WTC11 (cell line): ENCODE measurements at regions not wholly inside any gene's neighbourhood (a gene's known extent, or its start where the extent isn't known, plus 50 kb on each side); places are given as distances from the start of the nearest gene placed in this dataset.

Experiments
- ATAC-seq: fragments of 200-7000 bp; cut with Tn5 transposase; 2 replicates; pipeline ENCODE4 v1.10.0; 2021; ENCODE audit warnings: mild to moderate bottlenecking, moderate library complexity
- CTCF ChIA-PET: fragments of 300-600 bp; sonication (Branson Sonifier 250); formaldehyde crosslinking; loops from one replicate; lab custom pipeline; 2021; ENCODE audit warnings: antibody characterized with exemption; lab: Charles Lee
- POLR2A ChIA-PET: fragments of 350-600 bp; sonication (Branson Sonifier 250); formaldehyde crosslinking; loops from one replicate; lab custom pipeline; 2021; ENCODE audit warnings: antibody characterized with exemption; lab: Charles Lee
- DNase-seq: peaks from one replicate; pipeline ENCODE4 v3.0.0; 2021; ENCODE audit warnings: low spot score
- H3K27ac Mint-ChIP-seq: 2 replicates; pipeline ENCODE4 v1.8.0; 2021; ENCODE audit warnings: mixed read lengths
- H3K27me3 Mint-ChIP-seq: 2 replicates; pipeline ENCODE4 v1.8.0; 2021; ENCODE audit warnings: low read depth, mild to moderate bottlenecking, moderate library complexity, mixed read lengths
- H3K36me3 Mint-ChIP-seq: 2 replicates; pipeline ENCODE4 v1.8.0; 2021; ENCODE audit warnings: mixed read lengths
- H3K4me1 Mint-ChIP-seq: 2 replicates; pipeline ENCODE4 v1.8.0; 2022; ENCODE audit warnings: mixed read lengths
- H3K4me3 Mint-ChIP-seq: 2 replicates; pipeline ENCODE4 v1.8.0; 2021; ENCODE audit warnings: mild to moderate bottlenecking, moderate library complexity, mixed read lengths
- H3K9me3 Mint-ChIP-seq: 2 replicates; pipeline ENCODE4 v1.8.0; 2021; ENCODE audit warnings: mixed read lengths
- CBFB ChIP-seq: sonication (generic); formaldehyde crosslinking; IDR thresholded peaks from 2 replicates; pipeline ENCODE4 v1.8.1; 2022; ENCODE audit warnings: mild to moderate bottlenecking, low read depth, missing genetic modification reagents
- CREB1 ChIP-seq: sonication (generic); formaldehyde crosslinking; IDR thresholded peaks from 2 replicates; pipeline ENCODE4 v1.8.0; 2023; ENCODE audit warnings: mild to moderate bottlenecking, missing genetic modification reagents
- ESRRA ChIP-seq: sonication (generic); formaldehyde crosslinking; IDR thresholded peaks from 2 replicates; pipeline ENCODE4 v1.8.1; 2022; ENCODE audit warnings: mild to moderate bottlenecking, missing genetic modification reagents, borderline replicate concordance
- HMGA2 ChIP-seq: fragments of 250-450 bp; sonication (Bioruptor Pico); IDR thresholded peaks from 2 replicates; pipeline ENCODE4 v1.4.0; 2021; ENCODE audit warnings: mild to moderate bottlenecking, moderate library complexity
- NFE2L1 ChIP-seq: sonication (generic); formaldehyde crosslinking; IDR thresholded peaks from 2 replicates; pipeline ENCODE4 v1.8.1; 2023; ENCODE audit warnings: missing genetic modification reagents
- SMAD4 ChIP-seq: sonication (generic); formaldehyde crosslinking; IDR thresholded peaks from 2 replicates; pipeline ENCODE4 v1.8.0; 2022; ENCODE audit warnings: mild to moderate bottlenecking, missing genetic modification reagents
- ZNF219 ChIP-seq: sonication (generic); formaldehyde crosslinking; IDR thresholded peaks from 2 replicates; pipeline ENCODE4 v1.8.0; 2023; ENCODE audit warnings: missing genetic modification reagents, mild to moderate bottlenecking, borderline replicate concordance
- TF ChIP-seq, protein P1 (sequence below): sonication (generic); formaldehyde crosslinking; IDR thresholded peaks from 2 replicates; pipeline ENCODE4 v1.8.0; 2023; ENCODE audit warnings: missing genetic modification reagents
- TF ChIP-seq, protein P2 (sequence below): sonication (generic); formaldehyde crosslinking; IDR thresholded peaks from 2 replicates; pipeline ENCODE4 v1.8.1; 2022; ENCODE audit warnings: missing genetic modification reagents, borderline replicate concordance
- TF ChIP-seq, protein P3 (sequence below): sonication (generic); formaldehyde crosslinking; IDR thresholded peaks from 2 replicates; pipeline ENCODE4 v1.8.0; 2022; ENCODE audit warnings: mild to moderate bottlenecking, missing genetic modification reagents
- TF ChIP-seq, protein P4 (sequence below): fragments of 250-450 bp; sonication (Bioruptor Pico); IDR thresholded peaks from 2 replicates; pipeline ENCODE4 v1.9.0; 2021; ENCODE audit warnings: mild to moderate bottlenecking
- TF ChIP-seq, protein P5 (sequence below): sonication (generic); formaldehyde crosslinking; IDR thresholded peaks from 2 replicates; pipeline ENCODE4 v1.8.0; 2022; ENCODE audit warnings: mild to moderate bottlenecking, missing genetic modification reagents
- TF ChIP-seq, protein P6 (sequence below): fragments of 250-450 bp; sonication (Bioruptor Pico); IDR thresholded peaks from 2 replicates; pipeline ENCODE4 v1.8.0; 2021; ENCODE audit warnings: mild to moderate bottlenecking
- TF ChIP-seq, protein P7 (sequence below): fragments of 250-450 bp; sonication (Bioruptor Pico); conservative IDR thresholded peaks from 2 replicates; pipeline ENCODE4 v1.9.0; 2021; ENCODE audit warnings: mild to moderate bottlenecking
- TF ChIP-seq, protein P8 (sequence below): sonication (generic); formaldehyde crosslinking; IDR thresholded peaks from 2 replicates; pipeline ENCODE4 v1.8.1; 2022; ENCODE audit warnings: mild to moderate bottlenecking, missing genetic modification reagents, moderate library complexity, borderline replicate concordance

DNA sequence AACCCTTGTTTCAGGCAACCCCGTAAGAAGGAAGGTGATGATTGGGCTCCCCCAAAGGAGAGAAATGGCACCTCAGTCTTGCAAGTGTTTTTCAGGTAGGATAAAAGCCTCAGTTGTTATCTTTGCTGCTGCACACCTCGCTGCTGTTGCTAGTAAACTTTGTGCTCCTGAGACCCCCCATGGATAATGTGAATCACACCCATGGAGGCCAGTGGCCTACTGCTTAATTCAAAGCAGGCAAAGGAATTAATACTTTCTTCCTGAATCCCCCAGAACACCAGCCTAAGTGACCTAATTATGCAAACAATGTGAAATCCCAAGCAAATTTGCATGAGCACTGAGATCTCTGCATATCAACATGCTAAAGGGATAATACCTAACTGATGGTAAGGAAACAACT, 337.5 kb downstream of the GRIA2 start:
- TF ChIP-seq ZNF219 (CRISPR knock-in tag) (no peak), CBFB (CRISPR knock-in tag) (no peak), ESRRA (CRISPR knock-in tag) (no peak), CREB1 (CRISPR knock-in tag) (no peak), NFE2L1 (CRISPR knock-in tag) (no peak), HMGA2 (CRISPR knock-in tag) (no peak), SMAD4 (no peak)
- TF ChIP-seq, protein P1, sequence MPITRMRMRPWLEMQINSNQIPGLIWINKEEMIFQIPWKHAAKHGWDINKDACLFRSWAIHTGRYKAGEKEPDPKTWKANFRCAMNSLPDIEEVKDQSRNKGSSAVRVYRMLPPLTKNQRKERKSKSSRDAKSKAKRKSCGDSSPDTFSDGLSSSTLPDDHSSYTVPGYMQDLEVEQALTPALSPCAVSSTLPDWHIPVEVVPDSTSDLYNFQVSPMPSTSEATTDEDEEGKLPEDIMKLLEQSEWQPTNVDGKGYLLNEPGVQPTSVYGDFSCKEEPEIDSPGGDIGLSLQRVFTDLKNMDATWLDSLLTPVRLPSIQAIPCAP (CRISPR knock-in tag), result no peak
- TF ChIP-seq, protein P2, sequence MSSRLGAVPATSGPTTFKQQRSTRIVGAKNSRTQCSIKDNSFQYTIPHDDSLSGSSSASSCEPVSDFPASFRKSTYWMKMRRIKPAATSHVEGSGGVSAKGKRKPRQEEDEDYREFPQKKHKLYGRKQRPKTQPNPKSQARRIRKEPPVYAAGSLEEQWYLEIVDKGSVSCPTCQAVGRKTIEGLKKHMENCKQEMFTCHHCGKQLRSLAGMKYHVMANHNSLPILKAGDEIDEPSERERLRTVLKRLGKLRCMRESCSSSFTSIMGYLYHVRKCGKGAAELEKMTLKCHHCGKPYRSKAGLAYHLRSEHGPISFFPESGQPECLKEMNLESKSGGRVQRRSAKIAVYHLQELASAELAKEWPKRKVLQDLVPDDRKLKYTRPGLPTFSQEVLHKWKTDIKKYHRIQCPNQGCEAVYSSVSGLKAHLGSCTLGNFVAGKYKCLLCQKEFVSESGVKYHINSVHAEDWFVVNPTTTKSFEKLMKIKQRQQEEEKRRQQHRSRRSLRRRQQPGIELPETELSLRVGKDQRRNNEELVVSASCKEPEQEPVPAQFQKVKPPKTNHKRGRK (CRISPR knock-in tag), result no peak
- TF ChIP-seq, protein P3, sequence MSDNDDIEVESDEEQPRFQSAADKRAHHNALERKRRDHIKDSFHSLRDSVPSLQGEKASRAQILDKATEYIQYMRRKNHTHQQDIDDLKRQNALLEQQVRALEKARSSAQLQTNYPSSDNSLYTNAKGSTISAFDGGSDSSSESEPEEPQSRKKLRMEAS (CRISPR knock-in tag), result no peak
- TF ChIP-seq, protein P4, sequence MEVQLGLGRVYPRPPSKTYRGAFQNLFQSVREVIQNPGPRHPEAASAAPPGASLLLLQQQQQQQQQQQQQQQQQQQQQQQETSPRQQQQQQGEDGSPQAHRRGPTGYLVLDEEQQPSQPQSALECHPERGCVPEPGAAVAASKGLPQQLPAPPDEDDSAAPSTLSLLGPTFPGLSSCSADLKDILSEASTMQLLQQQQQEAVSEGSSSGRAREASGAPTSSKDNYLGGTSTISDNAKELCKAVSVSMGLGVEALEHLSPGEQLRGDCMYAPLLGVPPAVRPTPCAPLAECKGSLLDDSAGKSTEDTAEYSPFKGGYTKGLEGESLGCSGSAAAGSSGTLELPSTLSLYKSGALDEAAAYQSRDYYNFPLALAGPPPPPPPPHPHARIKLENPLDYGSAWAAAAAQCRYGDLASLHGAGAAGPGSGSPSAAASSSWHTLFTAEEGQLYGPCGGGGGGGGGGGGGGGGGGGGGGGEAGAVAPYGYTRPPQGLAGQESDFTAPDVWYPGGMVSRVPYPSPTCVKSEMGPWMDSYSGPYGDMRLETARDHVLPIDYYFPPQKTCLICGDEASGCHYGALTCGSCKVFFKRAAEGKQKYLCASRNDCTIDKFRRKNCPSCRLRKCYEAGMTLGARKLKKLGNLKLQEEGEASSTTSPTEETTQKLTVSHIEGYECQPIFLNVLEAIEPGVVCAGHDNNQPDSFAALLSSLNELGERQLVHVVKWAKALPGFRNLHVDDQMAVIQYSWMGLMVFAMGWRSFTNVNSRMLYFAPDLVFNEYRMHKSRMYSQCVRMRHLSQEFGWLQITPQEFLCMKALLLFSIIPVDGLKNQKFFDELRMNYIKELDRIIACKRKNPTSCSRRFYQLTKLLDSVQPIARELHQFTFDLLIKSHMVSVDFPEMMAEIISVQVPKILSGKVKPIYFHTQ (CRISPR knock-in tag), result no peak
- TF ChIP-seq, protein P5, sequence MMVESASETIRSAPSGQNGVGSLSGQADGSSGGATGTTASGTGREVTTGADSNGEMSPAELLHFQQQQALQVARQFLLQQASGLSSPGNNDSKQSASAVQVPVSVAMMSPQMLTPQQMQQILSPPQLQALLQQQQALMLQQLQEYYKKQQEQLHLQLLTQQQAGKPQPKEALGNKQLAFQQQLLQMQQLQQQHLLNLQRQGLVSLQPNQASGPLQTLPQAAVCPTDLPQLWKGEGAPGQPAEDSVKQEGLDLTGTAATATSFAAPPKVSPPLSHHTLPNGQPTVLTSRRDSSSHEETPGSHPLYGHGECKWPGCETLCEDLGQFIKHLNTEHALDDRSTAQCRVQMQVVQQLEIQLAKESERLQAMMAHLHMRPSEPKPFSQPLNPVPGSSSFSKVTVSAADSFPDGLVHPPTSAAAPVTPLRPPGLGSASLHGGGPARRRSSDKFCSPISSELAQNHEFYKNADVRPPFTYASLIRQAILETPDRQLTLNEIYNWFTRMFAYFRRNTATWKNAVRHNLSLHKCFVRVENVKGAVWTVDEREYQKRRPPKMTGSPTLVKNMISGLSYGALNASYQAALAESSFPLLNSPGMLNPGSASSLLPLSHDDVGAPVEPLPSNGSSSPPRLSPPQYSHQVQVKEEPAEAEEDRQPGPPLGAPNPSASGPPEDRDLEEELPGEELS, result no peak
- TF ChIP-seq, protein P6, sequence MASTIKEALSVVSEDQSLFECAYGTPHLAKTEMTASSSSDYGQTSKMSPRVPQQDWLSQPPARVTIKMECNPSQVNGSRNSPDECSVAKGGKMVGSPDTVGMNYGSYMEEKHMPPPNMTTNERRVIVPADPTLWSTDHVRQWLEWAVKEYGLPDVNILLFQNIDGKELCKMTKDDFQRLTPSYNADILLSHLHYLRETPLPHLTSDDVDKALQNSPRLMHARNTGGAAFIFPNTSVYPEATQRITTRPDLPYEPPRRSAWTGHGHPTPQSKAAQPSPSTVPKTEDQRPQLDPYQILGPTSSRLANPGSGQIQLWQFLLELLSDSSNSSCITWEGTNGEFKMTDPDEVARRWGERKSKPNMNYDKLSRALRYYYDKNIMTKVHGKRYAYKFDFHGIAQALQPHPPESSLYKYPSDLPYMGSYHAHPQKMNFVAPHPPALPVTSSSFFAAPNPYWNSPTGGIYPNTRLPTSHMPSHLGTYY (CRISPR knock-in tag), result no peak
- TF ChIP-seq, protein P7, sequence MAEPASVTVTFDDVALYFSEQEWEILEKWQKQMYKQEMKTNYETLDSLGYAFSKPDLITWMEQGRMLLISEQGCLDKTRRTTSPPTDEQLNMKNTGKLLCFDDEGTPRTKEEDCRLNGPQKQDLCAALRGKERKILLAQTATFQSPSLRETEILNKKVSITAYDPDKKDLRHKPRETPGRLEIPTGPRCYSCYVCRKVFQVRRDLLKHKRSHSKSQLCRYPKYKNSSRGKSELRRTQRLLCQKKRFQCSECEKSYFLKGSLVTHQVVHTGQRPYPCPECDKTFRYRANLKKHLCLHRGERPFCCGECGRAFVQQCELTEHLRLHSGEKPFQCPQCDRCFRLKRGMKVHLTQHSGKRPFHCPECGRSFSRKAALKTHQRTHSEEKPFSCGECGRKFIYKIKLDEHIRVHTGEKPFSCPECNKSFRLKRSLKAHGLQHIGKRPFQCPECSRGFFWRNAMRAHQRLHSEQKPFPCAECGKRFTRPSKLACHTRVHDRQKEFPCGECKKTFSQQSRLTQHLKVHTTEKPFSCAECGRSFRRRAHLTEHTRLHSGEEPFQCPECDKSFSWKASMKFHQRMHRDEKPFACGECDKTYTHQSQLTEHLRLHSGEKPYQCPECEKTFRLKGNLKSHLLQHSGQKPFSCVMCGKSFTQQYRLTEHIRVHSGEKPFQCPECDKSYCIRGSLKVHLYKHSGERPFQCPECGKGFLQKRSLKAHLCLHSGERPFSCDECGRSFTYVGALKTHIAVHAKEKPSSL (CRISPR knock-in tag), result no peak
- TF ChIP-seq, protein P8, sequence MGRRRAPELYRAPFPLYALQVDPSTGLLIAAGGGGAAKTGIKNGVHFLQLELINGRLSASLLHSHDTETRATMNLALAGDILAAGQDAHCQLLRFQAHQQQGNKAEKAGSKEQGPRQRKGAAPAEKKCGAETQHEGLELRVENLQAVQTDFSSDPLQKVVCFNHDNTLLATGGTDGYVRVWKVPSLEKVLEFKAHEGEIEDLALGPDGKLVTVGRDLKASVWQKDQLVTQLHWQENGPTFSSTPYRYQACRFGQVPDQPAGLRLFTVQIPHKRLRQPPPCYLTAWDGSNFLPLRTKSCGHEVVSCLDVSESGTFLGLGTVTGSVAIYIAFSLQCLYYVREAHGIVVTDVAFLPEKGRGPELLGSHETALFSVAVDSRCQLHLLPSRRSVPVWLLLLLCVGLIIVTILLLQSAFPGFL (CRISPR knock-in tag), result no peak
- ATAC-seq, result peak; percentile 57

More for the DNA sequence above, 337.5 kb downstream of the GRIA2 start:
- H3K36me3 Mint-ChIP-seq, result no peaks in the 10 kb centered on the region
- H3K27ac Mint-ChIP-seq, result no peak overlapping the region
- peaks cover 25% of the 10 kb centered on the region for H3K4me1 Mint-ChIP-seq
- H3K4me3 Mint-ChIP-seq, result no peak overlapping the region
- H3K27me3 Mint-ChIP-seq, result no peaks in the 10 kb centered on the region
- CTCF ChIA-PET, result interaction anchor here (1.2 kb wide), 1 partner anchor 43 kb away, joined by 4 read pairs; no protein-coding TSS in a partner anchor
- no peak for DNase-seq
- H3K9me3 Mint-ChIP-seq, result peaks cover 4% of the 10 kb centered on the region; the same call in 1 of the 2 replicates
- POLR2A ChIA-PET, result no interaction called here
